ENCODE measurements at regions not wholly inside any gene's neighbourhood (a gene's known extent, or its start where the extent isn't known, plus 50 kb on each side); places are given as distances from the start of the nearest gene placed in this dataset.

GRCh38 chrX:40444133-40444532 is 136.6 kb upstream of the ATP6AP2 start (continued):
- TF ChIP-seq, protein P1, sequence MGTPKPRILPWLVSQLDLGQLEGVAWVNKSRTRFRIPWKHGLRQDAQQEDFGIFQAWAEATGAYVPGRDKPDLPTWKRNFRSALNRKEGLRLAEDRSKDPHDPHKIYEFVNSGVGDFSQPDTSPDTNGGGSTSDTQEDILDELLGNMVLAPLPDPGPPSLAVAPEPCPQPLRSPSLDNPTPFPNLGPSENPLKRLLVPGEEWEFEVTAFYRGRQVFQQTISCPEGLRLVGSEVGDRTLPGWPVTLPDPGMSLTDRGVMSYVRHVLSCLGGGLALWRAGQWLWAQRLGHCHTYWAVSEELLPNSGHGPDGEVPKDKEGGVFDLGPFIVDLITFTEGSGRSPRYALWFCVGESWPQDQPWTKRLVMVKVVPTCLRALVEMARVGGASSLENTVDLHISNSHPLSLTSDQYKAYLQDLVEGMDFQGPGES (IDR thresholded peaks at IDR 0.05; ENCODE audit: low read depth, low read length), result no peak
- peak; percentile 48; the same call in 1 of the 2 replicates for TF ChIP-seq RCOR1 (IDR thresholded peaks at IDR 0.05; ENCODE audit: low read length)
- TF ChIP-seq SIN3A (IDR thresholded peaks at IDR 0.05; ENCODE audit: borderline replicate concordance, low read depth, low read length), result no peak
- no peak for TF ChIP-seq POLR2AphosphoS5 (IDR thresholded peaks at IDR 0.05; ENCODE audit: low read depth, low read length)
- no peak for TF ChIP-seq FOSL2 (IDR thresholded peaks at IDR 0.05; ENCODE audit: borderline replicate concordance, low read depth)
- TF ChIP-seq ELF1 (IDR thresholded peaks at IDR 0.05), result no peak
- no peak for TF ChIP-seq NFIC (IDR thresholded peaks at IDR 0.05; ENCODE audit: borderline replicate concordance)

DNA sequence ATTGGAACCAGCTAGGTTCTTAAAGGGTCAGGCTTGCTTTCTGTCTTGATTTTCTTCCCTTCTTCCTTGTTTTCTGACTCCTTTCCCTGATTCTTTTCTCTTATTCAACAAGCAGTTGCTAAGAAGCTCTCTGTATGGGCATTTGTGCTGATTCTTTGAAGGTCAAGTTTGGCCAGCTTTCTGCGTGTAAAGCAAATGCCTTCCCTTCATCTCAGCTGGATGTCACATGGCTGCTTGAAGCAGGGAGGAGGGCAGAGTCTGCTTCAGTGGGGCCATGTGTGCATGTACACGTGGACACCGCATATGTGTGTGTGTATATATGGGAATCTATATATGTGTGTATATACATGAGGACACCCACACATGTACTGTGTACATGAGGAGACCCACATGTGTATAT is 139.9 kb upstream of the ATP6AP2 start:
- Histone ChIP-seq H3K36me3 (replicated peaks in 1 of 2; ENCODE audit: control insufficient read depth in 1 of 2, insufficient read depth in 2 of 2, low read length in 1 of 2) (no peaks in the 10 kb centered on the region), H4K20me1 (ENCODE audit: insufficient read depth) (no peaks in the 10 kb centered on the region), H3F3A (replicated peaks; ENCODE audit: insufficient read depth) (no peaks in the 10 kb centered on the region), H3K27ac (ENCODE audit: low read depth in 2 of 2, low read length in 1 of 2) (peak overlapping the region in 1 of 2 experiments; percentile 11; a peak in 1 of 4 replicates), H3K4me1 (ENCODE audit: control insufficient read depth in 1 of 2, insufficient read depth in 2 of 2, low read depth in 1 of 2, low read length in 1 of 2) (peaks cover 0 to 15% of the 10 kb centered on the region in 2 experiments; a peak in 1 of 4 replicates), H3K9me3 (no peaks in the 10 kb centered on the region), H3K9me2 (no peaks in the 10 kb centered on the region), H3K4me2 (no peak overlapping the region), H3K9ac (no peak overlapping the region), H3K27me3 (ENCODE audit: insufficient read depth) (peaks cover 11% of the 10 kb centered on the region; the same call in 1 of the 2 replicates), H3K79me2 (ENCODE audit: insufficient read depth) (no peaks in the 10 kb centered on the region), H3K4me3 (ENCODE audit: low read depth in 2 of 2, low read length in 1 of 2) (no peak overlapping the region), H2AFZ (ENCODE audit: low read depth) (no peak overlapping the region)
- TF ChIP-seq SMC3 (IDR thresholded peaks at IDR 0.05; ENCODE audit: low read depth, low read length) (no peak), FOXJ3 (CRISPR knock-in tag; IDR thresholded peaks at IDR 0.05) (no peak), EP300 (IDR thresholded peaks at IDR 0.05; ENCODE audit: borderline replicate concordance in 1 of 2, low read depth in 1 of 2, low read length in 1 of 2) (no peak), JUND (IDR thresholded peaks at IDR 0.05) (no peak), ELF1 (IDR thresholded peaks at IDR 0.05) (no peak), CHD2 (IDR thresholded peaks at IDR 0.05; ENCODE audit: low read length, partially characterized antibody) (no peak), RXRA (IDR thresholded peaks at IDR 0.05; ENCODE audit: borderline replicate concordance, low read depth) (no peak), SIN3A (IDR thresholded peaks at IDR 0.05; ENCODE audit: borderline replicate concordance, low read depth, low read length) (no peak)
- TF ChIP-seq, protein P2, sequence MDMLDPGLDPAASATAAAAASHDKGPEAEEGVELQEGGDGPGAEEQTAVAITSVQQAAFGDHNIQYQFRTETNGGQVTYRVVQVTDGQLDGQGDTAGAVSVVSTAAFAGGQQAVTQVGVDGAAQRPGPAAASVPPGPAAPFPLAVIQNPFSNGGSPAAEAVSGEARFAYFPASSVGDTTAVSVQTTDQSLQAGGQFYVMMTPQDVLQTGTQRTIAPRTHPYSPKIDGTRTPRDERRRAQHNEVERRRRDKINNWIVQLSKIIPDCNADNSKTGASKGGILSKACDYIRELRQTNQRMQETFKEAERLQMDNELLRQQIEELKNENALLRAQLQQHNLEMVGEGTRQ (IDR thresholded peaks at IDR 0.05; ENCODE audit: borderline replicate concordance, low read depth, low read length), result no peak
- ChIA-PET CTCF (interaction anchor here (0.7 to 1.1 kb wide), 3 partner anchors 27 to 305 kb away, joined by 3 to 4 read pairs (median 3); no protein-coding TSS in a partner anchor), POLR2A (no interaction called here)
- WGBS (ENCODE audit: low lambda C conversion rate), result 56% methylated on average over 3 of the region's 3 CpGs
- DNase-seq, result no peak

All from SK-N-SH (cell line).